ENCODE measurements at regions not wholly inside any gene's neighbourhood (a gene's known extent, or its start where the extent isn't known, plus 50 kb on each side); places are given as distances from the start of the nearest gene placed in this dataset.

DNA sequence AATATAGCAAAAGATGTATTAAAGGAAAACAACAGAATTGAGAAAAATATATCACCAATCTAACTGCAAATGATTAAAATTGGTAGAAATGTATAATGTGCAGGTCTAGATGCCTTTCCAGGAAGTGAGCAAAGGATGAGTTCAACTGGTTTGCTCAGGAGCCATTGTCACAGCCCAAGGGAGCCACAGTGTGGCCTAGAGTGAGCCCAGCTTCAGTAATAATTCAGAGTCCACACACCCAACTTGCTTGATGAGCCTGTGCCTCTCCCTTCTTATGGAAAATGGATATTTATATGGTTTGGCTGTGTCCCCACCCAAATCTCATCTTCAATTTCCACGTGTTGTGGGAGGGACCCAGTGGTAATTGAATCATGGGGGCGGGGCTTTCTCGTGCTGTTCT lies 92.2 kb upstream of the ASAP2 start:
- Mint-ChIP-seq H3K9me3 (peaks cover 2 to 4% (median 3%) of the 10 kb centered on the region in 3 donors), H3K4me1 (no peaks in the 10 kb centered on the region), H3K27ac (no peak overlapping the region), H3K36me3 (no peaks in the 10 kb centered on the region), H3K27me3 (peaks cover 12% of the 10 kb centered on the region), H3K4me3 (no peak overlapping the region)

- Mint-ChIP-seq H3K9me3 (peaks cover 2 to 4% (median 3%) of the 10 kb centered on the region in 3 donors), H3K4me1 (no peaks in the 10 kb centered on the region), H3K36me3 (no peaks in the 10 kb centered on the region), H3K4me3 (no peak overlapping the region), H3K27ac (peak overlapping the region in 1 of 3 donors; percentile 6), H3K27me3 (peaks cover 12% of the 10 kb centered on the region)
These were observed 92.7 kb upstream of the ASAP2 start for GRCh38 chr2:9113916-9114315.

DNA sequence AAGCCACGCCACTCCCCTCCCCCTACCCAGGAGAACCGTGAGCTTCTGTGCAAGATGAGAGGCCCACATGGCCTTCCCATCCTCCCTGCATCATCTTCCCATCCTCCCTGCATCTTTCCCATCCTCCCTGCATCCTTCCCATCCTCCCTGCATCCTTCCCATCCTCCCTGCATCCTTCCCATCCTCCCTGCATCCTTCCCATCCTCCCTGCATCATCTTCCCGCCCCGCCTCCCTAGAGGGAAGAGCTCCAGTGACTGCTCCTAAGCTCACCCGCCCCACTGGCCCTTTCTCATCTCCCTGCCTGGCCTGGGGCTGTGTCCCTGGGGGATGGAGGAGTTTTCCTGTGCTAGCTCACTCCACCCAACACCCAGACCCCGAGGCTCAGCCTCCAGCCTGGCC lies 93.3 kb upstream of the ASAP2 start:
- Mint-ChIP-seq H3K36me3 (no peaks in the 10 kb centered on the region), H3K27ac (no peak overlapping the region), H3K27me3 (peaks cover 12% of the 10 kb centered on the region), H3K4me3 (no peak overlapping the region), H3K9me3 (peaks cover 2 to 4% (median 3%) of the 10 kb centered on the region in 3 donors), H3K4me1 (no peaks in the 10 kb centered on the region)

GRCh38 chr2:9112079-9112721 lies 94.4 kb upstream of the ASAP2 start:
- Mint-ChIP-seq H3K4me3 (no peak overlapping the region), H3K9me3 (peaks cover 0 to 3% (median 0%) of the 10 kb centered on the region in 3 donors), H3K27me3 (peaks cover 12% of the 10 kb centered on the region), H3K36me3 (no peaks in the 10 kb centered on the region), H3K4me1 (no peaks in the 10 kb centered on the region), H3K27ac (no peak overlapping the region)

GRCh38 chr2:9110893-9111569 lies 95.6 kb upstream of the ASAP2 start:
- H3K4me1 Mint-ChIP-seq, result no peaks in the 10 kb centered on the region
- H3K27ac Mint-ChIP-seq, result no peak overlapping the region
- H3K36me3 Mint-ChIP-seq, result no peaks in the 10 kb centered on the region
- H3K4me3 Mint-ChIP-seq, result no peak overlapping the region
- peaks cover 0 to 3% (median 0%) of the 10 kb centered on the region in 3 donors for H3K9me3 Mint-ChIP-seq
- peaks cover 12% of the 10 kb centered on the region for H3K27me3 Mint-ChIP-seq

DNA sequence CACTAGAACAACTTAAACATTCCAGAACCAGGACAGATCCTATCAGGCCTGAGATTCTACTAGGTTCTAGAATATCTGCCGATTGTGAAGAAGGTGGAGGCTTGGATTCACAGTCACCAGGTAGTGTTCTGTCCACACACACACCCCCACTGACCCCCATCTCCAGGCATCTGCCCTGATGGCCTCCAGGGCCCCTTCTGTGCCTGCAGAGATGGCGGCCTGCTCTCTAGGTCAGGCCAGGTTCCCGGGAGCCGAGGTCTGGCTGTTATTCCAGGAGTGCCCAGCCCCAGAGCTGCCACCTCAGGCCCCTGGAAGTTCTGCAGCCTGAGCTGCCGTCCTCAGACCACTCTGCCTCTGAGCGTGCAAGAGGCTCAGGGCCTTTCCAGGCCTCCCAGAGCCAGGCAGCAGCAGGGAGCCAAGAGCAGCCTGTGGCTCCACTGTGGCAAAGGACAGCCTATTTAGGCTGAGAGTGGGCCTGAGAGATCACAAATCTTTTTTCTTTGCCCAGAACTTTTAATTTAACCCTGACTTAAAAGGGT lies 96.2 kb upstream of the ASAP2 start:
- Mint-ChIP-seq H3K9me3 (peaks cover 0 to 3% (median 0%) of the 10 kb centered on the region in 3 donors), H3K4me1 (no peaks in the 10 kb centered on the region), H3K27ac (peak overlapping the region in 1 of 3 donors; percentile 36), H3K4me3 (no peak overlapping the region), H3K27me3 (peaks cover 12% of the 10 kb centered on the region), H3K36me3 (no peaks in the 10 kb centered on the region)

DNA sequence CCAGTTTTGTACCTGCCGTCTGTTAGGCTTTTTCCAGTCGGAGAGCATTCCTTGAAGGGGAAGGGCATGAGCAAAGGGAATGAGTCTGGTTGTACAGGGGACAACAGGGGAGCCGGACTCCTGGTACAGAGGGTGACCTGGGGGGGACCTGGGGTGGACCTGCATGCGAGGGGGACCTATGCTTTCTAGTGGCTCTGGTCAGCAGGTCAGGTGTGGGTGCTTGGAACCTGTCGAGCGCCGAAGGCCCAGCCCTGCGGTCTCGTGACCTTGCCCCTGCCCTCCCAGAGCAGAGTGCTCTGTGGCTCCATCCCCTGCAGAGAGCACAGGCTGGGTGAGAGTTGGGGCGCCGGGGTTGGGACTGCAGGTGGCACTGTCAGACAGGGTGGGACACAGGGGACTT lies 96.7 kb upstream of the ASAP2 start:
- Mint-ChIP-seq H3K27ac (no peak overlapping the region), H3K27me3 (peaks cover 12% of the 10 kb centered on the region), H3K4me3 (no peak overlapping the region), H3K4me1 (no peaks in the 10 kb centered on the region), H3K36me3 (no peaks in the 10 kb centered on the region), H3K9me3 (peaks cover 0 to 3% (median 0%) of the 10 kb centered on the region in 3 donors)

DNA sequence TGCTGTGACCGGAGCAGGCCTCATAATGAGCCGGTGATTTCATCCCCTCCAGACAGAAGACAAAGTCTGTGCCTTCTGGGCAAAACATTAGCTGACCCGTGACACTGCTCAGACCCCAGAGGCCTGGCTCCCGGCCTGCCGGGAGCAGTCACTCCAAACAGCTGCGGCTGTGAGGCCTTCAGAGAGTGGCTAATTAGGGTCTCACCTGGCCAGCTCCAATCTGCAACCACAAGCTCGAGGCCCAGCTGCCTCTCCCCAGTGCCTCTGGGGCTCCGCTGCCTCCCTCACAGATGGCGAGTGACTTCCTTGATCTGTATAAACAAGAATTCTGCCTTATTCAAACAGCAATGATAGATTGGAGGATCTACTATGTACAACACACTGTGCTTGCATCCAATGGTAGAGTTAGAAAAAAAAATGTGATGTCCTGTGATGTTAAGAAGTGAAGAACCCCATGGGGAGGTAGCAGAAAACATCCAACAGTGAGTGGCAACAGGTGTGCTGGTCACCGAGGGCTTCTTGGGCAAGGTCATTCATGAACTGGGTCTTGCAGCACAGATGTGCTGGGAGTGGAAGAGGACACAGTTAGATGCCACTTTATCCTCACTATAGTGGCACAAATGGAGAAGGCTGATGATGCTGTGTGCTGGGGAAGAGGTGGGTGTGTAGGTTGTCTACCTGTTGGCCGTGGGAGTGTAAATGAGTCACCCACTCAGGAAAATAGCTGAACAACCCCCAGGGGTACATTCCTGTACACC lies 98.2 kb upstream of the ASAP2 start:
- Mint-ChIP-seq H3K4me3 (no peak overlapping the region), H3K36me3 (no peaks in the 10 kb centered on the region), H3K27ac (no peak overlapping the region), H3K4me1 (no peaks in the 10 kb centered on the region), H3K9me3 (no peaks in the 10 kb centered on the region), H3K27me3 (peaks cover 12% of the 10 kb centered on the region)

- Mint-ChIP-seq H3K27ac (no peak overlapping the region), H3K36me3 (no peaks in the 10 kb centered on the region), H3K4me1 (no peaks in the 10 kb centered on the region), H3K4me3 (no peak overlapping the region), H3K27me3 (peaks cover 8% of the 10 kb centered on the region), H3K9me3 (no peaks in the 10 kb centered on the region)
These were observed 99.2 kb upstream of the ASAP2 start for GRCh38 chr2:9107168-9108025.

- Mint-ChIP-seq H3K9me3 (no peaks in the 10 kb centered on the region), H3K36me3 (no peaks in the 10 kb centered on the region), H3K4me3 (no peak overlapping the region), H3K27ac (no peak overlapping the region), H3K4me1 (no peaks in the 10 kb centered on the region), H3K27me3 (peaks cover 4% of the 10 kb centered on the region)
These were observed 100.1 kb upstream of the ASAP2 start for GRCh38 chr2:9106338-9107167.

GRCh38 chr2:9105601-9106337 lies 100.8 kb upstream of the ASAP2 start:
- peaks cover 3% of the 10 kb centered on the region for H3K27me3 Mint-ChIP-seq
- H3K9me3 Mint-ChIP-seq, result no peaks in the 10 kb centered on the region
- no peaks in the 10 kb centered on the region for H3K4me1 Mint-ChIP-seq
- H3K27ac Mint-ChIP-seq, result no peak overlapping the region
- no peaks in the 10 kb centered on the region for H3K36me3 Mint-ChIP-seq
- no peak overlapping the region for H3K4me3 Mint-ChIP-seq

DNA sequence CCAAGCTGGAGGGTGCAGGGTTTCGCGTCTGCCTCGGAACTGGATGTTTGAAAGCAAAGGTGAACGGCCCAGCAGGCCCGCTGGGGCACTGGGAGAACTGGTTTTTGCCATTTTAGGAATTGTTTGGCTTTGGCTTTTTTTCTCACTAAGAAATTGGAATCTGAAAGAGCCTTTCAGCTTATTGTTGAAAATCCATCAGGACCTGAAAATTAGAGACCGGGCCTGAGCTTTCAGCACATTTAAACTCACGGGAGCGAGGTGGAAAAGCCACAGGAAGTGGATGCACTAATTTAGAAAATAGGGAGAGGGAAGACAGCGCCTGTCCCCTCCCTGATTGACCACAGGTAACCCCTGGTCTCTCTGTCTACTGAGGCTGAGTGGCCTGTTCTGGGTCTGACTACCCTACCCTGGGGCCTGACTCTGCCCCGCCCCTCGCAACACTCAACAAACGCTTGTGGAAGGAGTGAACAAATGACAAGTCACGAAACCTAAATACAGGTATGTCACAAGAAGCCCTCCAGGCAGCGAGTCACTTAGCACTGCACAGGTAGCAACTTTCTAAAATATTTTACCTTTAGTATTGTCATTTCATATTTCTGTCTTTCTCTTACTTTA lies 100.3 kb upstream of the MBOAT2 start:
- no peaks in the 10 kb centered on the region for H3K36me3 Mint-ChIP-seq
- no peaks in the 10 kb centered on the region for H3K9me3 Mint-ChIP-seq
- no peak overlapping the region for H3K4me3 Mint-ChIP-seq
- H3K27me3 Mint-ChIP-seq, result peaks cover 7% of the 10 kb centered on the region
- H3K27ac Mint-ChIP-seq, result no peak overlapping the region
- peaks cover 0 to 8% (median 3%) of the 10 kb centered on the region in 3 donors for H3K4me1 Mint-ChIP-seq
